RWPE2 (cell line): ENCODE measurements at regions not wholly inside any gene's neighbourhood (a gene's known extent, or its start where the extent isn't known, plus 50 kb on each side); places are given as distances from the start of the nearest gene placed in this dataset.

Experiments used
- ATAC-seq: fragments of 200-7000 bp; cut with Tn5 transposase; 3 replicates; pipeline ENCODE4 v1.9.1; 2021; ENCODE audit warnings: low read depth
- DNase-seq: peaks from one replicate; pipeline ENCODE4 v3.0.0-alpha.2; 2020; ENCODE audit warnings: low spot score
- H3K27ac ChIP-seq: fragments of 450-650 bp; 2 replicates; pipeline ENCODE4 v1.5.1; 2017; ENCODE audit warnings: mild to moderate bottlenecking; ENCODE audit not compliant: poor library complexity, severe bottlenecking
- H3K27me3 ChIP-seq: fragments of 250-450 bp; sonication (Bioruptor Pico); 2 replicates; pipeline ENCODE4 v1.5.1; 2021; ENCODE audit warnings: mild to moderate bottlenecking, moderate library complexity; ENCODE audit not compliant: insufficient read depth, poor library complexity, severe bottlenecking
- H3K36me3 ChIP-seq: fragments of 250-450 bp; sonication (Bioruptor Pico); 2 replicates; pipeline ENCODE4 v1.5.1; 2020; ENCODE audit warnings: low read depth, mild to moderate bottlenecking, moderate library complexity
- H3K4me1 ChIP-seq: fragments of 250-450 bp; sonication (Bioruptor Pico); 2 replicates; pipeline ENCODE4 v1.5.1; 2021; ENCODE audit warnings: mild to moderate bottlenecking, moderate library complexity; ENCODE audit not compliant: insufficient read depth, poor library complexity, severe bottlenecking
- H3K4me3 ChIP-seq: fragments of 250-450 bp; sonication (Bioruptor Pico); 2 replicates; pipeline ENCODE4 v1.5.1; 2021; ENCODE audit warnings: mild to moderate bottlenecking, moderate library complexity; ENCODE audit not compliant: severe bottlenecking
- H3K9me3 ChIP-seq: fragments of 250-450 bp; sonication (Bioruptor Pico); 2 replicates; pipeline ENCODE4 v1.5.1; 2021; ENCODE audit warnings: mild to moderate bottlenecking, moderate library complexity; ENCODE audit not compliant: severe bottlenecking
- TF ChIP-seq, protein P1 (sequence below): fragments of 450-650 bp; IDR thresholded peaks from one replicate; pipeline ENCODE4 v1.5.1; 2017; ENCODE audit warnings: mild to moderate bottlenecking, moderate library complexity; ENCODE audit not compliant: poor library complexity, severe bottlenecking

DNA sequence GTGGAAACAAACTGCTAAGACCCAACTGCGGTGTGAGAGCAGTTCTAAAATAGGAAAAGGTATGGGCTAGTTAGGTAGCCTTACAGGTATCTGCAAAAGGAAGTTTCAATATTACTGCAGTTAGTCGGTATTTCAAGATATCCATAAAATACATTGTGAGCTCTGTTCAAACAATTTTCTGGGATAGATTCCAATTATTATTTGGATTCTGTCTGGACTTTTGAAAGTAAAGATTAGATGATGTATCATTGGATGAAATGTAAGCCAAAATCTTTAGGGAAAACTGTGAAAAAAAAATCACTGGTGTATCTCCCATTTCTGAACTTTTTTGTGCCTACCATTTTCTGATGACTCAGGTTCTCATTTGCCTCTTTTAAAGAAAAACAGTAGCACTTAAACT, 621.6 kb downstream of the CCER1 start:
- H3K27me3 ChIP-seq: no peaks in the 10 kb centered on the region
- ATAC-seq: no peak
- H3K4me1 ChIP-seq: no peaks in the 10 kb centered on the region
- H3K27ac ChIP-seq: no peak overlapping the region
- H3K4me3 ChIP-seq: no peak overlapping the region
- no peaks in the 10 kb centered on the region for H3K9me3 ChIP-seq
- no peak for DNase-seq
- H3K36me3 ChIP-seq: no peaks in the 10 kb centered on the region
- TF ChIP-seq, protein P1, sequence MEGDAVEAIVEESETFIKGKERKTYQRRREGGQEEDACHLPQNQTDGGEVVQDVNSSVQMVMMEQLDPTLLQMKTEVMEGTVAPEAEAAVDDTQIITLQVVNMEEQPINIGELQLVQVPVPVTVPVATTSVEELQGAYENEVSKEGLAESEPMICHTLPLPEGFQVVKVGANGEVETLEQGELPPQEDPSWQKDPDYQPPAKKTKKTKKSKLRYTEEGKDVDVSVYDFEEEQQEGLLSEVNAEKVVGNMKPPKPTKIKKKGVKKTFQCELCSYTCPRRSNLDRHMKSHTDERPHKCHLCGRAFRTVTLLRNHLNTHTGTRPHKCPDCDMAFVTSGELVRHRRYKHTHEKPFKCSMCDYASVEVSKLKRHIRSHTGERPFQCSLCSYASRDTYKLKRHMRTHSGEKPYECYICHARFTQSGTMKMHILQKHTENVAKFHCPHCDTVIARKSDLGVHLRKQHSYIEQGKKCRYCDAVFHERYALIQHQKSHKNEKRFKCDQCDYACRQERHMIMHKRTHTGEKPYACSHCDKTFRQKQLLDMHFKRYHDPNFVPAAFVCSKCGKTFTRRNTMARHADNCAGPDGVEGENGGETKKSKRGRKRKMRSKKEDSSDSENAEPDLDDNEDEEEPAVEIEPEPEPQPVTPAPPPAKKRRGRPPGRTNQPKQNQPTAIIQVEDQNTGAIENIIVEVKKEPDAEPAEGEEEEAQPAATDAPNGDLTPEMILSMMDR: no peak

DNA sequence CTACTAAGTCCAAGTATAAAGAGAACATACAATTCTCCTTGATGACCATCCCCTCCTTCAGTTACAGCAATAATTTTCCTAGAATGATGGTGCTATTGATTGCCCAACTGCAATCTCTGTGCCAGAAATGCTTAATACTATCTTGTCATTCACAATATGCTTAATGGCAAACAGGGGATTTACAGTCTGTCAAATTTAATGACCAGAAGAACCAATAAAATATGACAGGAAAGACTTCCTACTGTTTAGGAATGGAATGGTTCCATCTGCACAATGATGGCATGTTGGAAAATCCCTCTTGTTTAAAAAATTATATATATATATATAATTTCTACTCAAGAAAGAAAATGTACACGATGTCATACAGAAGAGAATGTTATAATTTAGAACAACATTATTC, 623.2 kb downstream of the CCER1 start:
- no peaks in the 10 kb centered on the region for H3K36me3 ChIP-seq
- H3K4me1 ChIP-seq: no peaks in the 10 kb centered on the region
- H3K4me3 ChIP-seq: no peak overlapping the region
- no peak overlapping the region for H3K27ac ChIP-seq
- TF ChIP-seq, protein P1: no peak
- no peak for DNase-seq
- no peak for ATAC-seq
- no peaks in the 10 kb centered on the region for H3K27me3 ChIP-seq
- no peaks in the 10 kb centered on the region for H3K9me3 ChIP-seq

DNA sequence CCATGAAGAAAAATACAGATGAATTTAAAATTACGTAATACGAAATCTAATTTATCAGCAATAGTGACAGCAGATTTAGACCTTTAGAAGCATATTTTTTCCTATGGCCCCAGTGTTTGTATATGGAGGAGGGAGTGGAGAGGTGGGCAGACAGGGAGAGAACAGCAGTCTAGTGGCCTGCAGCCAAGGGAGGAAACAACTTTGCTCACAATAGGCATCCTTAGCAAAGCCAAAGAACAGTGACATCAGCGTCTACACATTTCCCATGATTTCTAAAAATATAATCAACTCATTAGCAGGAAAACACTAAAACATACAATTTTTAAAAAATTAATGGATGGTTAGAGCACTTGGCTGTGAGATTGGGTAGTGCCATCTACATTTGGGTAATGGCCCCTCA, 622.6 kb upstream of the ATP2B1 start:
- Histone ChIP-seq H3K36me3 (no peaks in the 10 kb centered on the region), H3K4me3 (no peak overlapping the region), H3K27me3 (no peaks in the 10 kb centered on the region), H3K4me1 (no peaks in the 10 kb centered on the region), H3K9me3 (no peaks in the 10 kb centered on the region), H3K27ac (no peak overlapping the region)
- DNase-seq (no peak), ATAC-seq (no peak)
- TF ChIP-seq, protein P1: no peak

DNA sequence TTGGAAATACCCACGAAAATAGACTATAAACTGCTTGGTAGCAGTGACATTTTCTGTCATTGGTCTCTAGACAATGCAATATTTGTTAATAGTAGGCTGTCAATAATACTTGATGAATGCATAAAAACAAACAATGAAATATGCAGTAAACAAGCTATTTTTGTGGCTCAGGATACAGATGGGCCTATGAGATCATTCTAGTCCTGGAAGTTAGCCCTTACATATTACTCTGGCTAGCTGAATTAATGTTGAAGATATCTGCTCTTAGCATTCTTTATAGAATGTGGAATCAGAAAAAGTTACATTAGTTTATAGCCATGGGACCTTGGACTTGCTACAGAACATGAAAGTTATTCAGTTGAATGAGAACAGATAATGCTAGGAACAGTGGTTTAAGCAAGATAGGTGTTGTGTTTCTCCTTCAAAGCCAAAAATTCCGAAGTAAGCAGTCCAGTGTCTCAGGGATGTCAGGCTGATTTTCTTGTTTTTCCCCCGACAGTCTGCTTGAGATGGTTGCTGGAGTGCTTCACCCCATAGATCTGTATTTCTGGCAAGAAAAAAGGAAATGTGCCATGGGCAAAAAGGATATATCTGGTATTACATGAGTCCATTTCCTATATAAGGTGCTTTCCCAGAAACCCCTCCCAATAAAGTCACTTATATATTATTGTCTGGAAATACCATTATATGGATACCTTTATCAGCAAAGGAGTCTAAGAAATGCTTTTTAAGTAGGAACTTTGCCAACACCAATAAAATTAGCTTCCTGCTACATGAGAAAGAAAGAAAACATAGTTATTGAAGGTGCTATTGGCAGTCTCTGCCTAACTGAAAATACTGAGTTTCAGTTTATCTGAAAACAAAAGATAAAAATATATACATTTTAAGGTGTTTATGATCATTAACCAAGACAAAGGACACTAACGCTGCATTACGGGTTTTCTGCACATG, 619.4 kb upstream of the ATP2B1 start:
- TF ChIP-seq, protein P1: no peak
- Histone ChIP-seq H3K9me3 (no peaks in the 10 kb centered on the region), H3K27me3 (no peaks in the 10 kb centered on the region), H3K36me3 (no peaks in the 10 kb centered on the region), H3K4me1 (no peaks in the 10 kb centered on the region), H3K27ac (no peak overlapping the region), H3K4me3 (no peak overlapping the region)
- no peak for DNase-seq
- no peak for ATAC-seq

DNA sequence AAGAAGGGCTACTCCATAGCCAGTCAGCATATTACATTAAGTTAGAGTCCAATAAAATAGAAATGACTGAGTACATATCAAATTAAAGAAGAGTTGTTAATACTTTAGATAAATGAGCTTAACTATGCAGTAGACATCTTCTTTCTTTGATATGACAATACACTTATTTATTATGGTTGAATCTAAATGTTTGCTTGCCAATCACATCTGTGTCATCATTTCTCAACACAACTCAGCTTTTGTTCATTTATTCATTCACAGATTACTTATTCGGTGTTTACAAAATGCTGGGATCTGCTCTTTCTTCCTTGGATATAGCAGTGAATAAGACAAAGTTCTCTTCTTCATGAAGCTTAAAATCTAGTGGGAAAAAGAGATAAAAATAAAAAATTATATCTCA, 614.6 kb upstream of the ATP2B1 start:
- no peaks in the 10 kb centered on the region for H3K27me3 ChIP-seq
- no peaks in the 10 kb centered on the region for H3K9me3 ChIP-seq
- no peak for ATAC-seq
- H3K36me3 ChIP-seq: no peaks in the 10 kb centered on the region
- H3K4me1 ChIP-seq: no peaks in the 10 kb centered on the region
- H3K4me3 ChIP-seq: no peak overlapping the region
- DNase-seq: no peak
- TF ChIP-seq, protein P1: no peak
- H3K27ac ChIP-seq: no peak overlapping the region
